Pons (tissue), 1 donor: ENCODE measurements at regions not wholly inside any gene's neighbourhood (a gene's known extent, or its start where the extent isn't known, plus 50 kb on each side); places are given as distances from the start of the nearest gene placed in this dataset.
"Not testable (repeated sequence)": the region's sequence is repeated elsewhere in the genome, so short reads cannot be mapped to it uniquely, and the experiment has no call there.

Experiments
- DNase-seq: peaks from one replicate; pipeline ENCODE4 v3.0.0-alpha.2; 2016; ENCODE audit warnings: low spot score

- no peak for DNase-seq
Observed at GRCh38 chr15:45868109-45868691, 233.4 kb downstream of the SQOR start.

- DNase-seq: no peak
Observed at GRCh38 chr15:45869034-45869668, 234.3 kb downstream of the SQOR start.

DNA sequence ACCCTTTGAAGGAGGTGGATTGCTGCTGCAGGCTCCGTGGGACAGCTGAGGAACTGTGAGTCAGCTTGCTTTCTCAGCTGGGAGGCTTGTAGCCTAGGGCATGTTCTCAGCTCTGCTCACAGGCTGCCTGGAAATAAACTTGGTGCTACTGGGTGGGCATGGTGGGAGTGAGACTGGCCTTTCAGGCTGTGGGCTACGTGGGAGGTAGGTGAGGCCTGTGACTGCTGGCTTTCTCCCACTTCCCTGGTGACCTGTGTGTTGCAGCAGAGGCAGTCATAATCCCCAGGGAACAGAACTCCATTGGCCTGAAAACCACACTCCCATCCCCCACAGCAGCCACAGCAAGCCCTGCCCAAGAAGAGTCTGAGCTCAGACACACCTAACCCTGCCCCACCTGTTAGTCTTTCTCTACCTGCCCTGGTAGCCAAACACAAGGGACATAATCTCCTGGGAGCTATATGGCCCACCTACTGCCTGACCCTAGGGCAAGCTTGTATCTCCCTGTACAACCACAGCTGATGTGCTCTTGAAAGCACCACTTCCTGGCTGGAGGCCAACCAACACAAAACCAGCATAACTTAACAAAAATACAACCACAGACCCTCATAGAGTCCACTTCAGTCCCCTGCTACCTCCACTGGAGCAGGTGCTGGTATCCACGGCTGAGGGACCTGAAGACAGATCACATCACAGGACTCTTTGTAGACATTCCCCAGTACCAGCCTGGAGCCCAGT, 236.5 kb downstream of the SQOR start:
- DNase-seq: no peak

DNA sequence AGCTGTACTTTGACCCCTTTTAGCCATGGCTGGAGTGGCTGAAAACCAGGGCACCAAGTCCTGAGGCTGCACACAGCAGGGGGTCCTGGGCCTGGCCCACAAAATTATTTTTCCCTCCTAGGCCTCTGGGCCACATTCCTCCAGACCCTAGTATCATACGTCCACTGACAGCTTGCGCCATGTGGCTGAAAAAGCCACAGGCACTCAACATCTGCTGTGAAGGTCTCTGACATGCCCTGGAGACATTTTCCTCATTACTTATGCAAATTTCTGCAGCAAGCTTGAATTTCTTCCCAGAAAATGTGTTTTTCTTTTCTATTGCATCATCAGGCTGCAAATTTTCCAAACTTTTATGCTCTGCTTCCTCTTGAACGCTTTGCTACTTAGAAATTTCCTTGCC, 239.0 kb downstream of the SQOR start:
- DNase-seq: no peak

GRCh38 chr15:45874566-45874965, 239.7 kb downstream of the SQOR start:
- DNase-seq: not testable (repeated sequence)

DNA sequence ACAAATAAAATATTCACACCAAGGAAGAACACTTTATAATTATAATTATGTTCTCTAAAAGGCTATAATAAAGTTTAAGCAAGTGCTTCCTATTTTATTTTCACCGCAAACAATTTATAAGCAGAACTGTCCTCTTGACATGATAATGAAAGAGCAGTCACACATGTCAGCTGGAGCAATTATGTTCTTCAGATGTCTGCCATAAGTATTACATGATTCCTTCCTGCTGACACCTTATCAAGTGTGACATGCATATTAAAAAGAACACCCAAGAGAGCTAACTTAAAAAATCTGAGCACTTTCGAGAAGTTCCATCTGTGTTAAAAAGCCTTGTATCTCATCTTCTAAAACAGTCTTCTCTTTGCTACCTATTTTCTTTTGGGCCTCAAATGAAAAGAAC, 249.5 kb downstream of the SQOR start:
- no peak for DNase-seq

- no peak for DNase-seq
Observed at GRCh38 chr15:45884755-45885445, 250.1 kb downstream of the SQOR start.

DNA sequence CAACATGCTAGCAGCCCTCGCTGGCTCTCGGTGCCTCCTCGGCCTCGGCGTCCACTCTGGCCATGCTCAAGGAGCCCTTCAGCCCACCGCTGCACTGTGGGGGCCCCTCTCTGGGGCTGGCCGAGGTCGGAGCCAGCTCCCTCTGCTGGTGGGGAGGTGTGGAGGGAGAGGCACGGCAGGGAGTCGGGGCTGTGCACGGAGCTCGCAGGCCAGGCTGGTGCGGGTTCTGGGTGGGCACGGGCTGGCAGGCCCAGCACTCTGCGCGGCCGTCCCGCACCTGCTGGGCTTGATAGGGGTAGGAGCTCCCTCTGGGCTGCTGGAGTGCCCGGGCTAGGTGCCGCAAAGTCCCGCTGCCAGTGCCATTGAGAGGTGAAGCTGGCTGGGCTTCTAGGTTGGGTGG, 251.0 kb downstream of the SQOR start:
- DNase-seq: no peak

DNA sequence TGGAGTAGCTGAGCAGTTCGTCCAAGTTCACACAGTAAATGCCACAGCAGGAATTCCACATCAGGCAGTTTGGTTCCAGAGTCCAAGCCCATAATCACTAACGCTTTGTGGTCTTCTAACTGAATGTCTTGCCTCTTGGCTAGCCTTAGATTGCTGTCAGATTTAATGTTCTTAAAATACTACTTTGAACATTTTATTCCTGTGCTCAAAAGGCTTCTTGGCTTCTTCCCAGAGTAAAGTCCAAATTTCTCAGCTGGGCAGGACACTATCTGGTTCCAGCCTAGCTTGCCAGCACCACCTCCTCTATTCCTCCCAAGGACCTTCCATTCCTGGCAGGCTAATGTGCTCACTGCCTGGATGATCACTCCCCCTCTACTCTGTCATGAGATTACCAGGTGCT, 256.9 kb downstream of the SQOR start:
- peak; percentile 9 for DNase-seq

GRCh38 chr15:45892182-45892581, 257.4 kb downstream of the SQOR start:
- DNase-seq: no peak

DNA sequence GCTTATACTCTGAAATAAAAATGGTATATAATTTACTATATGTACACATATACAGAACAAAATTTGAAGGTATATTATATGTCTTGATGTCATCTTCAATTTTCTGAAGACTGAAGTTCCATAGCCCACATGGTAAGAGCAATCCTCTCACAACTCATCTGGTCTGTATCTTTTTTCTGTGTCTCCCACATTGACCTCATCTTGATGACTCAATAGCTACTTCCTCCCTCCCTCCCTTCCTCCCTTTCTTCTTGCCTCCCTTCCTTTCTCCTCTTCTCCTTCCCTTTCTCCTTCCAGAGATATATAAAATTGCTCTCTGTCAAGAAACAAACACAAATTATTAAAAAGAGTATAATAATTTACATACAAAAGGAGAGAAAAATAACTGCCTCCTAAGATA, 268.5 kb downstream of the SQOR start:
- no peak for DNase-seq

DNA sequence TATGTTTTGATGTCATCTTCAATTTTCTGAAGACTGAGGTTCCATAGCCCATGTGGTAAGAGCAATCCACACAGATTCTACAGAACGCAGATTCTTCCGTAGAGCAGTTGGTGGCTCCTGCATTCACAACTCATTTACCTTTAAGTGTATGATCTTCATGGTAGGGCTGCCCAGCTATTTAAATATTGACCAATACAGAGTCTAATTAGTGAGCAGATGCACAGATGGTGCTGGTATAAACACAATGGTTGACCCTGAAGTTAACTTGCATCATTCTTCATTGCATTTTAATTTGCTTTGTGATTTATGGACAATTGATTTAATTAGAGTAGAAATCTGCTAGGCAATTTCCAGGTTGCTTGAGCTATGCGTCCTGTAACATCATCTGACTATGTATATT, 269.2 kb downstream of the SQOR start:
- no peak for DNase-seq

GRCh38 chr15:45906230-45906629, 271.4 kb downstream of the SQOR start:
- DNase-seq: no peak

DNA sequence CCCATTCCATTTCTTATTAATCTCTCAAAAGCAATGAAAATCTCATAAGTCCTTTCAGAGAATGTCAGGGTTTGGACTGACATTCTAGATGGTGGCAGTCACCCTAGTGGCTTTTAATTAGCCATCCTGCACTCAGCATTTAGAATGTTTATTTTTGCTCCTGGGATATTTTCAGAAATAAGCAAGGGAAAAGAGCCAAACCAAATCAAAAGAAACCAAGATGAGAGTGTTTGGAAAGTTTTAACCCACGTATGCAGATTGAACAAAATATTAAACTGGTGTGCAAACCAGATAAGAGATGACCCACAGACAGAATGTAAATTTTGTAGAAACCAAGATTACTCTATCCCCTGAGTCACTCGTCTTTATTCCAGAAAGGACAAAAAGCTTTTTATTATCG, 275.8 kb downstream of the SQOR start:
- DNase-seq: no peak

DNA sequence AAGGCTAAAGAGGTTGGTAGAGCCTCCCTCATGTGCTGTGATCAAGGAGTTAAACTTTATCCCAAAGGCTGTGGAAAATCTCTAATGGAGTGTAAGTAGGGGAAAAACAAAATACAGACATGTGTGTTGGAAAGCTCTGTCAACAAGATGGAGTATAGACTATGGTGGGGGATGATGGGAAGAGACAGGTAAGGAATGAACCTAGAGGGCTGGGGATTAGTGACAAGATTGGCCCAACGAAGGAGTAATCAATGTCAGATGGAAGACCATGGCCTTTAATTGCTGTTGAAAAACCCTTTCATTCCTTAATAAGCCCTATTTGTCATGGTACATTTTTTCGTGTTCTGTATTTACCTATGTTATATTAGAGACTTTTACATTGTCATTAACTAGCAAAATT, 278.6 kb downstream of the SQOR start:
- no peak for DNase-seq

- no peak for DNase-seq
Observed at GRCh38 chr15:45914425-45914824, 279.6 kb downstream of the SQOR start.

DNA sequence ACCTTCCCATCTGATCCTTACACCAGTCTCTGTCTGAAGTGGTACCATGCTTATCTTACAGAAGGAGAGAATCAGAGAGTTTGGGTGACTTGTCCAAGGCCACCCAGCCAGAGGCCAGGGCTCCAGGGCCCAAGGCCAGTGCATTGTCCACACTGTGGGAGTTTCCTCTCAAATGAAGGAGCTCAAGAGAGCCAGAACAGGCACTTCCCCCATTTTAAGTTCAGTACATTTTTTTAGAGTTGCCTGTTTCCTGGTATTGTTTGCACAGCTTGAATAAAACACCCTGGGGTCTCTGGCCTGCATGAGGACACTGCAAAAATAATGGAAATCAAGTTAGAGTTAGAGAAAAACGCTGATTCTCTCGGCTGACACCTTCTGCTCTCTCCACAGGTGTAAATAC, 284.0 kb downstream of the SQOR start:
- DNase-seq: no peak

- DNase-seq: peak; percentile 2
Observed at GRCh38 chr15:45919806-45920205, 285.0 kb downstream of the SQOR start.

DNA sequence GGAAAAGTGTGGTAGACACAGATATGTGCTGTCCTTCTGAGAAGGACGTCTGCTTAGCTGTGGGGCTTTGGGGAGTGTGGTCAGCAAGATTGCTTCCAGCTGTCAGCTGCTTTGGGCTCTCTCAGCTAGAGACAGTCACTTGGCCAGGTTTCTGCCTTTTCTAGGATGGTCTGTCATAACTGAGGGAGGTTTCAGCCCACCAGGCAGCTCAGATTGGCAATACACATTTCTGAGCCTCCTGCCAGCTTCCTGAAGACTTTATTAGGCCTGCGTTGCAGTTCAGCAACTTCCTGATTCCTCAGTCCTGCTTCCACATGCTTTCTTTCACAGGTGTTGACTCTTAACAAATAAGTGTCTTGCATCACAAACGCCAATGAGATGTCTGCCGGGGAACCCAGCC, 286.5 kb downstream of the SQOR start:
- DNase-seq: no peak

GRCh38 chr15:45921978-45922377, 287.1 kb downstream of the SQOR start:
- no peak for DNase-seq

GRCh38 chr15:45941367-45941766, 306.5 kb downstream of the SQOR start:
- DNase-seq: no peak

DNA sequence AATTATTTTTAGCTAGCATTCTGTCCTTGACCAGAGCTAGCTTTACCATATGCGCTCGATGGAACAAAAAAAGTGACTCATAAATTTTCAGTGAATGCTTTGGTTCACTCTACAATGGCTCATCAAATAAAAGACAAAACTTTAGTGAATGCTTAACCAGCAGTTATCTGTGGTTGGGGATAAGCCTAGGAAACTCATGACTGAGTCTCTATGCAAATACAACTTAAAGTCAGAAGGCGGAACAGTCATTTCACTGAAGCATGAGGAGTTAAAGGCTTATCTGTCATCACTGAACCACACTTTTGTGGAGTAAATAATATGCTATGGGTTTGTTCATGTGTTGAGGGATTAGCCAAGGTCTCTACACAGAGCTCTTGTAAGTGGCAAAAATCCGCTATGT, 308.4 kb downstream of the SQOR start:
- no peak for DNase-seq

DNA sequence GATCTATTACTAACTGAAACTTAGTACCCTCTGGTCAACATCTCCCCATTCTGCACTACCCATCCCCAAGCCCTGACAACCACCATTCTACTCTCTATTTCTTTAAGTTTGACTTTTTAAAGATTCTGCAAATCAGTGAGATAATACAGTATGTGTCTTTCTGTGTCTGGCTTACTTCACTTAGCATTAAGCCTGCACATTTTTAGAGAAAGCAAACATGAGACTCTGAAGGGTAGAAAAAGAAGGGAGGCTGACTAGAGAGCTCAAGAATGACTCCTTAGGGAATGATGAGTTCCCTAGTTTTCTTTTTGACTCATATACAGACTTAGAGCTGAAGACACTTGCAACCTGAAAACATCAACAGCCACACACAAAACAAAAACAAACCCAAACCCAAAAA, 311.3 kb downstream of the SQOR start:
- DNase-seq: no peak
